Jurkat, Clone E6-1 (cell line): ENCODE measurements at regions not wholly inside any gene's neighbourhood (a gene's known extent, or its start where the extent isn't known, plus 50 kb on each side); places are given as distances from the start of the nearest gene placed in this dataset.
A peak's percentile ranks its signal among the peaks of the same experiment; 100 is the strongest.
"Not testable (repeated sequence)": the region's sequence is repeated elsewhere in the genome, so short reads cannot be mapped to it uniquely, and the experiment has no call there.

Source experiments
- DNase-seq: peaks from one replicate; pipeline ENCODE4 v3.0.0-alpha.2; 2011; ENCODE audit warnings: low read depth, low spot score
- H3K4me3 ChIP-seq: 2 replicates; pipeline ENCODE4 v1.5.1; 2011; ENCODE audit warnings: mild to moderate bottlenecking, low read length, control low read depth, moderate library complexity

DNA sequence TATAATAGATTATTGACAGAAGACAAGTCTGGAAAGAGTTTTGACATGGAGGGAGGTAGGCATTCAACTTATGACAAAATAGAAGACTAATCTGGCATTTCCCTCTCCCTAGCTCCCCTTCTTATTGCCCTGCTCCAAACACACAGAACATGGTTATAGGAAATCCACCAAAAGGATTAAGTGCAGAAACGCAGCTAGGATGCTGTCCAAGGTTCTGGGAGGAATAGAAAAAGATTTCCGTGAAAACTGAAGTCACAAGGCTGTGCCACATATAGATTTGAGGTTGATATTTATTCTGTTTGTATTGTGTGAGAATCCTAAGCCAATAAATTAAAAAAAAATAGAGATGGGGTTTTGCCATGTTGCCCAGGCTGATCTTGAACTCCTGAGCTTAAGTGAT is 107.9 kb upstream of the MAP3K7 start:
- H3K4me3 ChIP-seq = no peak overlapping the region
- DNase-seq = no peak

DNA sequence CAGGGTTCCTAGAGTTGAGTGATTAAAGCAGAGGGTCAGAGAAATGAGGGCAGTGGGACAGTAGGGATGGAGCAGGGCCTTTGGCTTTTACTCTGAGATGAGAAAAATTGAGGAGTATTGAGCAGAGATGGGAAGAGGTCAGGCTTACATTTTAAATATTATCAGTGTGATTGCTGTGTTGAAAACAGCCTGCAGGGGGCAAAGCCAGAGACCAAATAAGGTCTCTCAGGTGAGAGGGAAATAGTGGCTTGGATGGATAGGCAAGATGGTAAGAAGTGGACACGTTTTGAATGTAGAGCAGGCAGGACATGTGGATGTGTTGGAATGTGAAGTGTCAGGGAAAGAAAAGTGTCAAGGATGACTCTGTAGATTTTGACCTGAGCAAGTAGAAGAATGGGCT is 105.0 kb upstream of the MAP3K7 start:
- H3K4me3 ChIP-seq = no peak overlapping the region
- peak; percentile 34 for DNase-seq

DNA sequence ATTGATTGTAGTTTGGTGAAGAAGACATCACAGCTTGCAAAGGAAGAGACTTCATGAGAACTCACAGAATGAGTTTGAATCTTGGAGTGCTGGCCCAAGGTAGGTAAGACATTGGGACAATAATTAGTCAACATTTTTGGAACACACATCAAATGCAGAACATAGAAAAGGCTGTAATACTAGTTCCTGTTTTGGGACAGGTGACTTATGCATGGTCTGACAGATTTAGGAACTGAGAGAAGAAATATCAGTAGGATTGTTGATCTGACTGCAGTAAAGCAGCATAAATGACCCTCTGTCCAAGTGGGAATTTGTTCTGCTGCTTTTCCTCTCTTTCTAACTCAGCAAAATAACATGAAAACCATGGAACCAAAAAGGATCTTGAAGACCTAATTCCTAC is 102.3 kb upstream of the MAP3K7 start:
- no peak for DNase-seq
- no peak overlapping the region for H3K4me3 ChIP-seq

DNA sequence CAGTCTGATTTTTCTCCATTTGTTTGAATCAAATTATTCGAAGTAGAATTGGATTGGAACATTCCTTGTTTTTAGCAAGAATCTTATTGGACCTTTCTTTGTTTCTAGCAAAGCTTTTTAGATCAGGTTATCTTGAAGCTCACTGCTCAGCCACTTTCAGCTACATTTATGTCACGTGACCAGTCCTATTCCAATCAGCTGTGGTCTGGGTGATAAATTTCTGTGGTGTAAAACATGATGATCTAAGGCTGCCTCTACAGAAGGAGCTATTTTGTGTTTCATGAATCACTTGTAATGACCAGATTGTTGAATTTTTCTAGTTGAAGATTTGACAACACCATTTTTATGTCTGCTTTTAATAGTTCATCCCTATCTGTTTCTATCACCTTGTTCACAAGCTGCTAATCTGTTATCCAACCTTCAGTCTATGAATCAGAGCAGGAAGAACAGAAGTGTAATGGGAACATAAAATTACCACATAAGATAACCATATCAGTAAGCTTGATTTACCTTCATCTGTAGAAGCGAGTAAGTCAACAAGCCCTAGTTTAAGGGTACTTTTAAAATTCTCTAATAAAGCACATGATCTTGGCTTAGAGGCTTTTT is 101.0 kb upstream of the MAP3K7 start:
- DNase-seq = no peak
- no peak overlapping the region for H3K4me3 ChIP-seq

DNA sequence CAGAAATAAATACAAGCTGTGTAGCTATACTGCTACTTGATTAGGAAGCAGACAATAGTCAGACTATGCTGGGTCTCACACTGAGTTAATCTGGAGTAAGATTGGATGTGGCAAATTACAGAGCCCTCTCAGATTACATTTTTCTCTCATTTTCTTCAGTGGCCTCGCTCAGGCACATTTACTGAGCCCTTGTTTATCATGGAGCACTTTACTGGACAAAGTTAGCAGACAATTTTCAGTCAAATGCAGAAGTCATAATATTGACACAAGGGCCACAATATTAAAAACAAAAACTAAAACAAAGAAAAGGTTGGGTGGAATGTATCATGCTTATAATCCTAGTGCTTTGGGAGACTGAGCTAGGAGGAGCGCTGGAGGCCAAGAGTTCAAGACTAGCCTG is 95.0 kb upstream of the MAP3K7 start:
- no peak for DNase-seq
- H3K4me3 ChIP-seq = no peak overlapping the region

DNA sequence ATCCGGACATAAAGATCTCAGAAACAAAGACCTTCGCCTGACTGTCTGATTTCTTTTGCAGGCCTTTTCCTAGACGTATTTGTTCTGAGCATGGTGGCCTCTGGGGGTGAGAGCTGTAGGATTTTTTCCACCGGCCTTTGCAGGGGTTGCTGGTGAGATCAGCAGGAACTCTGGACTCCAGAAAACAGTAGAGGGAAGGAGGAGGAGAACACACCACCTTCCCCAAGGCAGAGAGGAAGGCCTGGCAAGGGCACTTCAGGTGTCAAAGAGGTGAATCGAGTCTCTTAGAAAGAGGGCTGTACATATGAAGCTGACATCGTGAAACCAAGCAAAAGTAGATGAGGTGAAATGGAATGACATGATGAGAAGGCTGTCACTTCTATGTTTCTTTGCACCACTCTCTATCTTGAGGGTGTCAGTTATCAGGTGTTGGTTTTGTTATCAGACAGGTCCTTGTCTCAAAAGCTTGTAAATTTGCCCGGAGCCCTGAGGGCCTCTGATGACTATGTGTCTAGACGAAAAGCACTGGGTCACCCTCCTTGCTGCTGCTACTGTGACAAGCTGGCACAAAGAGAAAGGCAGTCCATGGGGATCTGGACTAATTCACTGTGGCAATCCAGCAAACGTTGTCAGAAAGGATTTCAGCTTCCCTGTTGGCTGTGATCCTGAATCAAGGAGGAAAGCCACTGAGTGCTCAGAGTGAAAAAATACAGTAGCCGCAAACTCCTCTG is 91.3 kb upstream of the MAP3K7 start:
- no peak overlapping the region for H3K4me3 ChIP-seq
- no peak for DNase-seq

DNA sequence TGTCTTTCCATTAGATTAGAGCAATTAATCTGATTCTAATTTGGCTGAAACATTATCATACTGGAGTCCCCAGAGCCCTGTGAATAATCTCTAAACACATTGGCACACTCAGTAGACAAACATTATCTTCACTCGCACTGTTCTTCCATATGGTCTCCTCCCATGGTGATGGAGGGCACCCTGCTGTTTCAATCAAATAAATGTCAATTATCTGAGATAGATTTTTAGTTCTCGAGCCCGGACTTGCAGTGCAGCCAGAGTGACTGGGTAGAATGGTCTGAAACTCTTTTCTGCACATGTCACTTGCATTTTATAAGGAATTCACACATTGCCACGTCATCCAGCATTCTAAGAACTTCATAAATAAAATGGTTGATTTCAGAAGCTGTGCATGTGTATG is 90.6 kb upstream of the MAP3K7 start:
- no peak overlapping the region for H3K4me3 ChIP-seq
- DNase-seq = no peak

DNA sequence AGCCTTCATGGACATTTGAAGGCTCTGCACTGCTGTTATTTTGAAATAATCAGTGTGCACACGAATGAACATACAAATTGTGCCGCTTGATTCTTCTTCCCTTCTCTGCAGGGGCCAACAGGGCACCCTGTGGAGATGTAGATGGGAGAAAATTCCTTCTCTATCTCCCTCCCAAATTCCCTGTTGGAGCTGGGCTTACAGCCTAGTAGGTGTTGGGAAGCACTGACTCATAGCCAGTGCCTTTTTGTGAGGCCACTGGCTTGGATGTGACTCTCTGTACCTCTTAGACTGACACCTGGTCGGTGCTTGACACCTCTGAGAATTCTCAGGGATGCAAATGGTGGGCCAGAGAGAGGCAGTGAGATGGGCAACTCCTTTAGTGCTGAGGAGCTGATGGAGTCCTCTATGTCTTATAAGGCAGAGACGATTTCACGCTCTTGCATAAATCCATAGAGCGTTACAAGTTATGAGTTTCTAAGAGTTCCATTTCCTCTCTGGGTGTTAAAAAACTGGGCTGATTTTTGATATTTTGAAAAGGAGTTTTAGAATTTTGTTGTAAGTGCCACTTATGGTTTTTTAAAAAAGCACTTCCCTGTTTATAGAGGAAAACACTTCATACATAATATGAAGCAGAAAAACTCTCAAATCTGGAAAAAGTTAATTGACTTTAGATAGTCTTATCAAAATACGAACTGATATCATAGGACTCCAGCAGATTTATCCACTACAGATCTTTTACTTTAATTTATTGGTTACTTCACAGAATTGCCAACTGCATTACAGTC is 89.8 kb upstream of the MAP3K7 start:
- DNase-seq = no peak
- no peak overlapping the region for H3K4me3 ChIP-seq

DNA sequence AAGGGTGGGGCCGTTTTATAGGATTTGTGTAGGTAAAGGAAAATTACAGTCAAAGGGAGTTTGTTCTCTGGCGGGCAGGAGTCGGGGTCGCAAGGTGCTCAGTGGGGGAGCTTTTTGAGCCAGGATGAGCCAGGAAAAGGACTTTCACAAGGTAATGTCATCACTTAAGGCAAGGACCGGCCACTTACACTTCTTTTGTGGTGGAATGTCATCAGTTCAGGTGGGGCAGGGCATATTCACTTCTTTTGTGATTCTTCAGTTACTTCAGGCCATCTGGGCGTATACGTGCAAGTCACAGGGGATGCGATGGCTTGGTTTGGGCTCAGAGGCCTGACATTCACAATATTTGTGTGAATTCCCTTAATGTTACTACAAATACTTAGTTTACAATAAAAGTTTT is 88.2 kb upstream of the MAP3K7 start:
- DNase-seq, H3K4me3 ChIP-seq: not testable (repeated sequence)

DNA sequence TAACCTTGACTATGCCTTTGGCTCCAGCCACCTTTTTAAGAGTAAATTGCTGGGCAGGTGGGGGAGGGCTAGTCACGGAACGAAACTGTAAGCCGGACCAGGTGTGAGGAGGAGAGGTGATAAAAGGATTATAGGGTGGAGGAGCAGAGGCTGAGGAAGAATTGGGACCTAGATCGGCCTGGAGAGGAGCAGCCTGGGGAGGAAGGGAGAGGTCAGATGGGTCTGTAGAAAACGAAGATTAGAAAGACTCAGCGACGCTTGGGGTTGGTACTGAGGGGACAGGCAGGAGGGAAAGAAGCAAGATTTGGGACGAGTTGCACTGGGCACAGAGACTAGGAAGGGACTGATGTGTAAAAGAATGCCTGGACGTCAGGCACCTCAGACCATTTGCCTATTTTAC is 87.2 kb upstream of the MAP3K7 start:
- DNase-seq, H3K4me3 ChIP-seq: not testable (repeated sequence)

DNA sequence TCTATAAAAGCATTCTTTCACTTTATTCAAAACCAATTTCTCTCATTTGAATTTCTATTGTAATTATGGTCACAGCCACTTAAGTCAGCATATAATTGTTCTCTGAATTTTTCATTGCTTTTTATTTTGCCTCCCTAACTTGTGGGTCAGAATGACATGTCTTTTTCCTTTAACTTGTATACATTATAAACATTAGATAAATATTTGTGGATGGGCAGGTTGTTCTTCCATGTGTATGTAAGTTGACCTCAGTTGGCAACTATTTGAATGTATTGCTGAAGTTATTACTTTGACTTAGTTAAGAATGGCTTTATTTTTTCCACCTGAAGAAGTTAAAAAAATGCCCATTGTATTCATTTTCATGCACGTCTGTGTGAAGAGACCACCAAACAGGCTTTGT is 83.0 kb upstream of the MAP3K7 start:
- no peak for DNase-seq
- H3K4me3 ChIP-seq = no peak overlapping the region

DNA sequence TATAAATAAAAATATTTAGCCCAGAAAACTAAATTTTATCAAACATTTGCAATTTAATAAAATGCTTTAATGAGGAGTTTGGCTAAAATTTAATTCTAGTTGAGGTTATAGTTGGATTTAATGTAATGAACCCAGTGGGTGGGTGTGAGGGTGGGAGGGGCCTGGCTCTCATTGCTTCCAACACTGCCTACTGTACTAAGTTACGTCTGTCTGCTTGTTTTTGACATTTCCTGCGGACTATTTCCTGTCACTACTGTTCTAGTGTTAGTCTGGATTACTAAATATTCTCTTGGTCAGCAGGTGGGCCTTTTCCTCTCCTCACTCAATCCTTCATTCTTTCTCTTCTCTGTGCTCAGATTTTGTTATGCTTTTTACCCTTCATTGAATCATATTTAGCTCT is 82.5 kb upstream of the MAP3K7 start:
- DNase-seq = no peak
- no peak overlapping the region for H3K4me3 ChIP-seq

DNA sequence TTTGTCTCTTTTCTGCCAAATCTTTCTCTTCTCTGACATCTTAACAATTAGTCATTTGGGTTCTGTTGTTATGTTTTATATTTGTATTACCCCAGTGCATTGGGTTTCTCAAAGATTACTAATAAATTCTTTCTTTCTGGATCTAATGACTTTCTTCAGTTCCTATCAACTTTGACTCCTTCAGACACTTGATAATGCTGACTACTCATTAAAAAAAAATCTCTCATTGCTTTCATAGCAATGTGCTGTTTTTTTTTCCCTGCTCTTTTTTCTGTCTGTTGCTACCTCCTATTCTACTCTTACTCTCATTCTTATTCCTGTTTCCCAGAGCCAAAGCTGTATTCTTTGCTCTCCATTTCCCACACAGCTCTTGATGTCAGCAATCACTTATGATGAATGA is 81.3 kb upstream of the MAP3K7 start:
- no peak for DNase-seq
- H3K4me3 ChIP-seq = no peak overlapping the region

DNA sequence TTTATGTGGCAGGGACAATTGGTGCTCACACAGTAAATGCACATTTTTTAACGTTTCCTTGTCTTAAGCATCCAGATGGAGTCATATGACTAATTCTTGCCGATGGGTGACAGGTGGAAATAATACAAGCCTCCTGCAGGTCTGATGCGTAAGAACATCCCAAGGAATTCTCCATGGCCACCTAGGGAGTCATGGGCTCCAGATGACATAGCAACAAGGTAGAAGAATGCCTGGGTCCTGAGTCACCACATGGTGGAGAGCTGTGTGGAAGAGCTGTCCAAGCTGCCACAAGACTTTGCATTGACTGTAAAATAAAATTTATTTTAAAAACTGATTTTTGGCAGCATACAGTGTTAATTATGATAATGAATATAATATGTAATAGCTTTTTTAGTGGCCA is 77.0 kb upstream of the MAP3K7 start:
- H3K4me3 ChIP-seq = no peak overlapping the region
- DNase-seq = no peak

DNA sequence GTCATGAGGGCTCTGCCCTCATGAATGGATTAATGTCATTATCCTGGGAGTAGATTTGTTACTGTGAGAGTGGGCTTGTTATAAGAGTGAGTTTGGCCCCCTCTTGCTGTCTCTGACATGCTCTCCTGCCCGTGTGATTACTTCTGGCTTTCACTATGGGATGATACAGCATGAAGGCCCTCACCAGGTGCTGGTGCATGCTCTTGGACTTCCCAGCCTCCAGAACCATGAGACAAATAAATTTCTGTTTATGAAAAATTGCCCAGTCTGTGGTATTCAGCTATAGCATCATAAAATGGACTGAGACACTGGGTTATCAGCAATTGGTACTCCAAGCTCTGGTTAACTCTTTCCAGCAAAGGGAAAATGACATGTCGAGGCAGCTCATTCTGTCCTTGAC is 76.2 kb upstream of the MAP3K7 start:
- no peak overlapping the region for H3K4me3 ChIP-seq
- DNase-seq = no peak

DNA sequence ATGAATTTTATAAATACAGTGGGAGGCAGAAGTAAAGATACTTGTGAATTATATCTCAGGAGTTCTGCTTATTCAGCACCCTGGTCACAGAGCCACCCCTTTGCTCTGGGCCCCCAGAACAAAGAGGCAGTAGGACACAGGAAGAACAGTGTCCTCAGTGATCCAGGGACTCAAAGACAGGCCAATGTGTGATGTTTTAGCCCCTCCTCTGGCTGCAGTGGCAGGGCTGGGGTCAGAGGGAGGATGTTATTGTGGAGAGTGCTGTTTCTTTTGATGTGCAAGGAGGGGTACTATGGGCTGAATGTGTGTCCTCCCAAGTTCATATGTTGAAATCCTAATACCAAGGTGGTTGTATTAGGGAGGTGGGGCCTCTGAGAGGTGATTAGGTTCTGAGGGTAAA is 74.1 kb upstream of the MAP3K7 start:
- no peak overlapping the region for H3K4me3 ChIP-seq
- DNase-seq = no peak

DNA sequence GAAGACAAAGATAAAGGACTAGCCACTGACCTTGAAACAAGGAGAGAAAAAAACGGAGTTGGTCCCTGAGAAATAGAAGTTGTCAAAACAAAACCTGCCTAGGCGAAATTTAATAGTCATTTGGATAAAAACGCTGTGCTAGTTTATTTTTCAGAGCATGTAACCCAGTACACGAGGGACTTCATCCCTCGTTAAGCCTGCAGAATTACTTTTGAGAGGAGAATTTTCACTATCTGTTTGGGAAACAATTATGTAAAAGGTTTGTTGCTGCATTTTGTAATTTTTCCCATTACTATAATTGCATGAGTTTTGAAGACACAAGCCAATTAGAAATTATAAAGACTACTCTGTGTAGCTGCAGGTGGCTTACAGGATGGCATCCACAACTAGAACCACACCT is 71.6 kb upstream of the MAP3K7 start:
- DNase-seq = no peak
- no peak overlapping the region for H3K4me3 ChIP-seq

DNA sequence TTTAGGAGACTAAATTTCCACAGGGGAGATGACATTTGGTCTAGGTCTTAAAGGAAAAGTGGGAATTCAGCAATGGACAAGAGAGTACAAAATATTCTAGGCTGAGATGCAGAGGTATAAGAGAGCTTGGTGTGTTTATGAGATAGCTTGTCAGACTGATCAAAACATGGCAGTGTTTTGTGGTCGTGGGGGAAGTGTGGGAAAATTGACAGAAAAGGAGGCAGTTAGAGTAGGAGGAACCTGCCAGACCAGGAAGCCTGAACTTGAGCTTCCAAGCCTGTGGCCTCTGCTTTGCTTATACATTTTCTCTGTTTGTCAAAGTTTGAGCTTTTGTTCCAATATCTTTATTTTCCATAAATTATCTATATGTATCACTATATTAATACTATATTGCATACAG is 69.5 kb upstream of the MAP3K7 start:
- DNase-seq = peak; percentile 62
- H3K4me3 ChIP-seq = no peak overlapping the region

DNA sequence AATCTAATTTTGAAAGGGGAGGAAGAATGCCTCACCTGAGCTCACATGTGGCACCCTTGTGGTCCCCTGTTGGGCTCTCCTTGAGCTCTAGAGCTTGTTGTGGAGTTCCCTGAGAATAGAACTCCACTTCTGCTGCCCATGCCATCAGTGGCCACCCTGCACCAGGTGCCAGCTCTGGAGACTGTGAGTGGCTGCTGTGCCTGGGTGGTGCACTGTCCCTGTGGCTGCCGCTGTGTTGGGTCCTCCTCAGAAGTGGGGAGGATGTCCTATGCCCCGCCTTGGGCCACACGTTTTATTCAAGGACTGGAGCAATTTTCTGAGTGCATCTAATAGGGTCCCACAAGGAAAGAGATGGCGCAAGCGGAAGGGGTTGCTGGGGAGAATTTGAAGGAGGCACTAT is 67.9 kb upstream of the MAP3K7 start:
- no peak for DNase-seq
- H3K4me3 ChIP-seq = no peak overlapping the region

DNA sequence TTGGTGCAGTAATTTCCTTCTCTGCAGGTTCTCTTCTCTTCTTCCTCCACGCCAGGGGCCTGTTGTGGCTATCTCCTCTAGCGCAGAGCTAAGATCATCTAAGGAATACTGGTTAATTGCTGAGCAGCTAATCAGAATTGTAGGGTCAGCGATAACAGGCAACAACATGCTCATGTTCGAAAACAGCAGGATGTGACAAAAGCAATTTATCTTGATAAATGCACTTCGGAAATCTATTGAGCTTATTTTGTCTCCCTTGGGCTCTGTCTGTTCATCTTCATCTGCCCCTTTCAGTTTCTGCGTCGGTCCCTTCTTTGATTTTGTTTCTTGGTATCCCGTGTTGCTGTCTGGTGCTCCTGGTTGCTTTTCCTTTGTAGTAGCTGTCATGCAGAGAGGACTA is 67.3 kb upstream of the MAP3K7 start:
- DNase-seq = no peak

DNA sequence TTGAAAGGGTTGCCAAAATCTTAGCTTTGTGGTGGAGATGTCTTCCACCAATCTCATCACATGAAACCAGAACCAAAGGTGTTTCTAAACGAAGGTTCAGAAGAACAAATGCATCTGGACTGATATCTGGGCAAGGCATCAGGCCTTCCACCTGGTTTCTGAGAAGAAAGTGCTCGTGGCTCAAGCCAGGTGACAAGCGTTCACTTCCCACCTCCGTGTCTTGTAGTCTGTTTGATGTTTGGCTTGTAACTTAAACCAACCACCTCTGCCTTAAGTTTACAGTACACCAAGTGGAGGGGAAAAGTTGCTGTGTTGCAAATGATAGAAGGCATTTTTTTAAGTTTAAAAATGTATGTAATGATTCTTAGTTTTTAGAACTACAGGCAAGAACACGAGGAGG is 66.9 kb upstream of the MAP3K7 start:
- DNase-seq = peak; percentile 27
- no peak overlapping the region for H3K4me3 ChIP-seq

More for the DNA sequence above, 67.3 kb upstream of the MAP3K7 start:
- H3K4me3 ChIP-seq = no peak overlapping the region
